Gastrocnemius medialis (tissue), 4 donors: ENCODE measurements at regions not wholly inside any gene's neighbourhood (a gene's known extent, or its start where the extent isn't known, plus 50 kb on each side); places are given as distances from the start of the nearest gene placed in this dataset.

Experiments used
- ATAC-seq, 2 donors: fragments of 150-250 bp; one replicate each; pipeline ENCODE4 v1.9.1; 2016
- DNase-seq, 2 donors: peaks; one replicate each; pipeline ENCODE4 v3.0.0-alpha.2; 2019
- H3K27ac ChIP-seq, 4 donors: fragments of 200-600 bp; sonication (generic); 1 replicate in 1 of 4; 2 replicates in 3 of 4; pipeline ENCODE4 v1.5.1; 2016 to 2018; ENCODE audit warnings: mild to moderate bottlenecking in 2 of 4, moderate library complexity in 1 of 4
- H3K27me3 ChIP-seq, 3 donors: fragments of 200-600 bp; sonication (generic) in 2 of 3; 1 replicate in 1 of 3; 2 replicates in 2 of 3; pipeline versions ENCODE4 v1.5.1 to v1.6.0; 2016 to 2019; ENCODE audit warnings: mild to moderate bottlenecking in 1 of 3, moderate library complexity in 1 of 3
- H3K36me3 ChIP-seq, 2 donors: fragments of 200-600 bp; sonication (generic) in 1 of 2; one replicate each; pipeline ENCODE4 v1.5.1; 2017 to 2018
- H3K4me1 ChIP-seq, 2 donors: fragments of 200-600 bp; sonication (generic) in 1 of 2; one replicate each; pipeline ENCODE4 v1.5.1; 2016 to 2017; ENCODE audit warnings: mild to moderate bottlenecking in 2 of 2
- H3K4me3 ChIP-seq, 4 donors: fragments of 200-600 bp; sonication (generic) in 3 of 4; 1 replicate in 1 of 4; 2 replicates in 3 of 4; pipeline ENCODE4 v1.5.1; 2016 to 2019; ENCODE audit warnings: mild to moderate bottlenecking in 2 of 4
- H3K9me3 ChIP-seq, 3 donors: fragments of 200-600 bp; sonication (generic) in 2 of 3; 1 replicate in 1 of 3; 2 replicates in 2 of 3; pipeline ENCODE4 v1.5.1; 2016 to 2019
- CTCF ChIP-seq, 5 experiments: fragments of 450-650 bp in 3 of 5; fragments of 200-600 bp in 2 of 5; sonication (generic) in 2 of 5; IDR thresholded peaks in 4 of 5; conservative IDR thresholded peaks in 1 of 5; 1 replicate in 4 of 5; 2 replicates in 1 of 5; pipeline ENCODE4 v1.5.1; 2016 to 2019; ENCODE audit warnings: antibody characterized with exemption in 5 of 5, mild to moderate bottlenecking in 3 of 5, moderate library complexity in 3 of 5
- POLR2A ChIP-seq, 2 donors: fragments of 450-650 bp; IDR thresholded peaks; one replicate each; pipeline ENCODE4 v1.6.1; 2017; ENCODE audit warnings: antibody characterized with exemption in 2 of 2, mild to moderate bottlenecking in 2 of 2, moderate library complexity in 2 of 2
- in situ Hi-C, 4 donors: fragments of 200-750 bp; cut with MboI; loops; one replicate each; pipeline versions ENCODE4 v1.15.0 to v1.8.0; 2017; ENCODE audit warnings: low sequenced_read_pairs in 4 of 4
- intact Hi-C: fragments of 100-400 bp; cut with DNase I; formaldehyde crosslinking; loops from one replicate; pipeline ENCODE4 v1.15.1; 2023; ENCODE audit warnings: low total_unique reads

- no peaks in the 10 kb centered on the region for H3K9me3 ChIP-seq
- no peaks in the 10 kb centered on the region for H3K36me3 ChIP-seq
- no peak for ATAC-seq
- H3K4me1 ChIP-seq, result peaks cover 36 to 47% of the 10 kb centered on the region in 2 donors
- peak overlapping the region in 2 of 4 donors; percentile 42 to 77 for H3K27ac ChIP-seq
- no peak for DNase-seq
- intact Hi-C loops, result loop anchor here (1.0 to 5.0 kb wide), 5 partner anchors 37 to 477 kb away; no protein-coding TSS in a partner anchor
- no peak overlapping the region for H3K4me3 ChIP-seq
- H3K27me3 ChIP-seq, result no peaks in the 10 kb centered on the region
- in situ Hi-C loops, result loop anchor here in 1 of 4 donors (25.0 kb wide), 1 partner anchor 242 kb away; the partner anchor contains the start of gene DLL1
- no peak for TF ChIP-seq CTCF (IDR thresholded peaks at IDR 0.05 in 4 of 5, conservative IDR thresholded peaks at IDR 0.05 in 1 of 5)
- TF ChIP-seq POLR2A (IDR thresholded peaks at IDR 0.05), result no peak
Measured at GRCh38 chr6:170044836-170045562, 245.9 kb downstream of the DLL1 start.

GRCh38 chr6:170043881-170044790, 246.7 kb downstream of the DLL1 start:
- Histone ChIP-seq H3K4me3 (no peak overlapping the region), H3K27ac (peak overlapping the region; percentile 39 to 77 (median 74)), H3K9me3 (no peaks in the 10 kb centered on the region), H3K36me3 (no peaks in the 10 kb centered on the region), H3K27me3 (no peaks in the 10 kb centered on the region), H3K4me1 (peaks cover 31 to 41% of the 10 kb centered on the region in 2 donors)
- intact Hi-C loops, result loop anchor here (1.0 to 5.0 kb wide), 6 partner anchors 38 to 478 kb away; no protein-coding TSS in a partner anchor
- in situ Hi-C loops, result loop anchor here in 1 of 4 donors (25.0 kb wide), 1 partner anchor 243 kb away; the partner anchor contains the start of gene DLL1
- peak in 4 of 5 experiments; percentile 4 to 41 (median 18) for TF ChIP-seq CTCF (IDR thresholded peaks at IDR 0.05 in 4 of 5, conservative IDR thresholded peaks at IDR 0.05 in 1 of 5)
- no peak for TF ChIP-seq POLR2A (IDR thresholded peaks at IDR 0.05)
- DNase-seq, result peak; percentile 55 to 65
- peak; percentile 82 to 84 for ATAC-seq

GRCh38 chr6:170043150-170043819, 247.6 kb downstream of the DLL1 start:
- peak; percentile 45 to 62 for DNase-seq
- peaks cover 29 to 40% of the 10 kb centered on the region in 2 donors for H3K4me1 ChIP-seq
- in situ Hi-C loops (loop anchor here in 1 of 4 donors (25.0 kb wide), 1 partner anchor 244 kb away; the partner anchor contains the start of gene DLL1), intact Hi-C loops (loop anchor here (1.0 to 5.0 kb wide), 4 partner anchors 39 to 479 kb away; no protein-coding TSS in a partner anchor)
- TF ChIP-seq CTCF (IDR thresholded peaks at IDR 0.05 in 4 of 5, conservative IDR thresholded peaks at IDR 0.05 in 1 of 5), result peak in 4 of 5 experiments; percentile 17 to 42 (median 22)
- peak in 1 of 2 donors; percentile 48 for TF ChIP-seq POLR2A (IDR thresholded peaks at IDR 0.05)
- H3K27me3 ChIP-seq, result no peaks in the 10 kb centered on the region
- H3K36me3 ChIP-seq, result no peaks in the 10 kb centered on the region
- peak; percentile 62 to 73 for ATAC-seq
- H3K27ac ChIP-seq, result peak overlapping the region; percentile 39 to 77 (median 74)
- H3K4me3 ChIP-seq, result no peak overlapping the region
- no peaks in the 10 kb centered on the region for H3K9me3 ChIP-seq

- Histone ChIP-seq H3K4me3 (no peak overlapping the region), H3K27me3 (no peaks in the 10 kb centered on the region), H3K36me3 (no peaks in the 10 kb centered on the region), H3K9me3 (no peaks in the 10 kb centered on the region), H3K27ac (peak overlapping the region in 3 of 4 donors; percentile 70 to 77 (median 77)), H3K4me1 (peaks cover 29 to 40% of the 10 kb centered on the region in 2 donors)
- in situ Hi-C loops, result loop anchor here in 1 of 4 donors (25.0 kb wide), 1 partner anchor 245 kb away; the partner anchor contains the start of gene DLL1
- DNase-seq (no peak), ATAC-seq (no peak)
- intact Hi-C loops, result loop anchor here (1.0 to 5.0 kb wide), 4 partner anchors 40 to 480 kb away; no protein-coding TSS in a partner anchor
- TF ChIP-seq POLR2A (IDR thresholded peaks at IDR 0.05), result no peak
- TF ChIP-seq CTCF (IDR thresholded peaks at IDR 0.05 in 4 of 5, conservative IDR thresholded peaks at IDR 0.05 in 1 of 5), result no peak
Measured at GRCh38 chr6:170042596-170043118, 248.2 kb downstream of the DLL1 start.
